ENCODE measurements at regions not wholly inside any gene's neighbourhood (a gene's known extent, or its start where the extent isn't known, plus 50 kb on each side); places are given as distances from the start of the nearest gene placed in this dataset.
A peak's percentile ranks its signal among the peaks of the same experiment; 100 is the strongest.
"Not testable (repeated sequence)": the region's sequence is repeated elsewhere in the genome, so short reads cannot be mapped to it uniquely, and the experiment has no call there.

- no peak for DNase-seq (ENCODE audit: extremely low read depth in 1 of 11, low read depth in 9 of 11, low spot score in 4 of 11)
These were observed 142.0 kb upstream of the CDH11 start for GRCh38 chr16:65263896-65264295.

GRCh38 chr16:65260746-65261145 lies 138.9 kb upstream of the CDH11 start:
- DNase-seq (ENCODE audit: extremely low read depth in 1 of 11, low read depth in 9 of 11, low spot score in 4 of 11), result no peak

- no peak for DNase-seq (ENCODE audit: extremely low read depth in 1 of 11, low read depth in 9 of 11, low spot score in 4 of 11)
These were observed 132.3 kb upstream of the CDH11 start for GRCh38 chr16:65254144-65254543.

DNA sequence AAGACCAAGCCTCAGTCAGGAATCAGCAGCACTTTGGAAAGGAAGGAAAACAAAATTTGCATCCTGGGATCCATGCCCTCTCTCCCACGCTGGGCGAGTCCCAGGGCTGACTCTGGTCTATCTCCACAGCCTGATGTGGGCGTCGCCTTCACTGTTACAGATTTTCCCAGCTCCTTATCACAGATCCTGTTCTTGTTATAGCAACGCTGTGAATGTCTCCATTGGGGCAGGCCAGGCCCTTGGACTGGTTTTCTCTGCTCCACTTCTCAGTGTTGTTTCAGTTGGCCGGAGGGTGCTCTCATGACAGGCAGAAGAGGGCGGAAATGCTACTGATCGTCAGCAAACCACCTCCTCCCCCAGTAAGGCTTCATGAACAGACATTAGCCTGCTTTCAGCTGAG lies 127.9 kb upstream of the CDH11 start:
- peak in 7 of 11 donors; percentile 2 to 11 (median 10) for DNase-seq (ENCODE audit: extremely low read depth in 1 of 11, low read depth in 9 of 11, low spot score in 4 of 11)

- no peak for DNase-seq (ENCODE audit: extremely low read depth in 1 of 11, low read depth in 9 of 11, low spot score in 4 of 11)
These were observed 122.9 kb upstream of the CDH11 start for GRCh38 chr16:65244787-65245186.

- DNase-seq (ENCODE audit: extremely low read depth in 1 of 11, low read depth in 9 of 11, low spot score in 4 of 11), result no peak
These were observed 113.7 kb upstream of the CDH11 start for GRCh38 chr16:65235339-65236177.

DNA sequence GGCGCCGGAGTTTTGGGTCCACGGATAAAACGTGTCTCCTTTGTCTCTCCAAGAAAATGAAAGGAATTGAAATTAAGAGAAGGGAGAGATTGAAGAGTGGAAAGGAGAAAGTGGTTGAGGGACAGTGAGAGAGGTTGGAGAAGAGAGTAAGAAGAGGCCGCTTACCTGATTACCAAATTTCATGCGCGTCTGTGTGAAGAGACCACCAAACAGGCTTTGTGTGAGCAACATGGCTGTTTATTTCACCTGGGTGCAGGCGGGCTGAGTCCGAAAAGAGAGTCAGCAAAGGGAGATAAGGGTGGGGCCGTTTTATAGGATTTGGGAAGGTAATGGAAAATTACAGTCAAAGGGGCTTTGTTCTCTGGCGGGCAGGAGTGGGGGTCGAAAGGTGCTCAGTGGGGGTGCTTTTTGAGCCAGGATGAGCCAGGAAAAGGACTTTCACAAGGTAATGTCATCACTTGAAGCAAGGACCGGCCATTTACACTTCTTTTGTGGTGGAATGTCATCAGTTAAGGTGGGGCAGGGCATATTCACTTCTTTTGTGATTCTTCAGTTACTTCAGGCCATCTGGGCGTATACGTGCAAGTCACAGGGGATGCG lies 113.0 kb upstream of the CDH11 start:
- DNase-seq (ENCODE audit: extremely low read depth in 1 of 11, low read depth in 9 of 11, low spot score in 4 of 11), result not testable (repeated sequence)

DNA sequence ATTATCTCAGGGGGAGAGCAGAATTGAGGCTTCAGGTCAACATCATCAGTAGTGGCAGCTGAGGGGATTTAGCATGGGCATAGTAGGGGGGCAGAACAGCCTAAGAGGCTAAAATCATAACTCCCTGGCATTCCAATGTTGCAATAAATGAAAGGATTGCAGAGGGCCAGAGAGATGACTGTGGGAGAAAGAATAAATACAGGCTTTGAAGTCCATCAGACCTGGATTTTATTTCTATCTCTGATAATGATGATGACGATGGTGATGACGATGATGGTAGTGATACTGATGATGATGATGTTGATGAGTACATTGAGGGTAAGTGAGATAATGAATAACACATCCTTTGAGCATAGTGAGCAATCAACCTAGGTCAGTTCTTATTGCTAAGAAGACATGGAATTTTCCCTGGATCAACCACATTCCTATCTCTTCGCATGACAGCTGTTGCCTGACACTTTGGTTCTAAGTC lies 107.4 kb upstream of the CDH11 start:
- no peak for DNase-seq (ENCODE audit: extremely low read depth in 1 of 11, low read depth in 9 of 11, low spot score in 4 of 11)

- DNase-seq (ENCODE audit: extremely low read depth in 1 of 11, low read depth in 9 of 11, low spot score in 4 of 11), result no peak
These were observed 105.4 kb upstream of the CDH11 start for GRCh38 chr16:65227150-65227835.

DNA sequence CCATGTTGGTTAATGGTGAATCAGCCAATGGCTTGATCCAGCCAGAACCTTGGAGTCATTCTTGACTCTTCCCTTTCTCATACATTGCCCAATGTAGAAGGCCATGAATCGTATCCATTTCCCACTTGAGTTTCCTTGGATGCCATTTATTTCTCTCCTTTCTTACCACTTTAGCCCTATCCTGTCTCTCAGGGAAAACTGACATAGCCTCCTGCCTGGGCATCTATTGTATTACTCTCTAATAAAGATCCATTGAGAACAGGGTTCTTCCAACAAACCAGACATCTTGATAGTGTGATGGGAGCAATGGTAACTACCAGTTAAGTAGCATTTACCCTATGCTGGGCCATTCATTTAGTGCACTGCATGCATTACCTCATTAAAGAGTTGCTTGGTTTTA lies 104.2 kb upstream of the CDH11 start:
- no peak for DNase-seq (ENCODE audit: extremely low read depth in 1 of 11, low read depth in 9 of 11, low spot score in 4 of 11)

- DNase-seq (ENCODE audit: extremely low read depth in 1 of 11, low read depth in 9 of 11, low spot score in 4 of 11), result no peak
These were observed 103.6 kb upstream of the CDH11 start for GRCh38 chr16:65225488-65225887.

- DNase-seq (ENCODE audit: extremely low read depth in 1 of 11, low read depth in 9 of 11, low spot score in 4 of 11), result no peak
These were observed 103.1 kb upstream of the CDH11 start for GRCh38 chr16:65224994-65225393.

GRCh38 chr16:65224471-65224870 lies 102.6 kb upstream of the CDH11 start:
- no peak for DNase-seq (ENCODE audit: extremely low read depth in 1 of 11, low read depth in 9 of 11, low spot score in 4 of 11)

DNA sequence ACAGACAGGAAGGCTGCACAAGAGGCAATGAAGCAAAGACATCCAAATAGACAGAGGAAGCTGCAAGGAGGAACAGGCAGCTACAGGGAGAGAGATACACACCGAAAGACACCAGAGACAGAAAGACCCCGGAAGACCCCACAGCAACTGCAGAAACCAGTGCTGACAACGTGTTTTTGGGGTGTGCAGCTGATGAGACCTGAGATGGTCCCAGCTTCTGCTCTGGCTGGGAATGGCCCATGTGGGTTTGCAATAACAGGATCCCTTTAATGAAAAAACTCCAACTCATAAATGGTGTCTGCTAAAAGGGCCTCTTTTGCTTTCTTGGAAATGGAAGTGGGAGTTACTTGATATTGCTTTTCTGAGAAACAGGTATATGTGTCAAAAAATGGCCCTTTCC lies 101.5 kb upstream of the CDH11 start:
- DNase-seq (ENCODE audit: extremely low read depth in 1 of 11, low read depth in 9 of 11, low spot score in 4 of 11), result no peak

GRCh38 chr16:65222536-65222935 lies 100.7 kb upstream of the CDH11 start:
- DNase-seq (ENCODE audit: extremely low read depth in 1 of 11, low read depth in 9 of 11, low spot score in 4 of 11), result no peak

DNA sequence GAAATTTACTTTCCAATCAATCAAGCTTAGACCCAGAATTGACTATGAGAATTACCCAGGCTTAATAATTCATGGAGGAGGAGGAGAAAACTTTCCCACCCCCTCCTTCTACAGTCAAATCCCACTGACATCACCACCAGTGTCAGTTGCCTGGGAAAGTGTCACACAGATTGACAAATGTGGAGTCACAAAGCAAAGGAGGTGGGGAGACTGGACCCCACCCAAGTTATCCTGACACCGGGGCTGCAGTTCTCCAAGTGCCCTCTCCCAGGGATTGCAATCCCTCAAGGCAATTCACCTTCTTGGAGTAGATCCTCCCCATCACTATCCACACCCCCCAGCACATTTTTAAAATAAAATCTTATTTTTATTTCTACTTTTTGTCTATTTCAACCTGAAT lies 100.2 kb upstream of the CDH11 start:
- no peak for DNase-seq (ENCODE audit: extremely low read depth in 1 of 11, low read depth in 9 of 11, low spot score in 4 of 11)

DNA sequence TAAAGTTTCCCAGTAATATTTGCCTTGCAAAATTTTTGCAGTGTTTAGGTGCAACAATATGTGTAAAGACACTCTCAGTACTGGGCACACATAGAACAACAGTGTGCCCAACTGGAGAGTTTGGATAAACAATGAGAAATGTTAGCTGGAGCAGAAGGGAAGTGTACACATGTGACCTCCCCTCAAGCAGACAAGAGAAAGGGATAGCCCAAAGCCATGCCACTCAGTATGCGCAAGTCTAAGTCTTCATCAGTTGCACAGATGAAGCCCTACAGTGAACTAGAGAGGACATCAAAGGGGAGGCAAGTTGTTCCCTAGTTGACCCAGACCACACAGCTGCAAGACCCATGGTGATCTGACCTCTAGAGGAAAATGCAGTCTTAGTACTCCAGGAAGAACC lies 97.9 kb upstream of the CDH11 start:
- no peak for DNase-seq (ENCODE audit: extremely low read depth in 1 of 11, low read depth in 9 of 11, low spot score in 4 of 11)

DNA sequence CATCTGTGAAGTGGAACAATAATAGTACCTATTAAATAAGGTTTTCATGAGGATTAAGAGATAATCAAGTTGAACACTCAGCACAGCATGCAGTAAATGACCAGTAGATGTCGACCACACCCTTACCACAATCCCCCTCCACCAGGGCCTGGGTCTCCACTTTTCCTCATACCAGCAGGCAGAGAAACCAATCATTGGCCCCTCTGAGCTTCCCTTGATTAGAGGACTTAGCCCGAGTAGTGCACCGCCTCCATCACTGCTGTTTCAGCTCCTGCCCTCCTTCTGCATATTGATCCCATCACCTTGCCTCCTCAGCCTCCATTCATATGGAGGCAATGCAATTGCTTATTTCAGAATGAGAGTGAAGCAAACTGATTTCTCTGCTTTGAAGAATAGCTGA lies 96.5 kb upstream of the CDH11 start:
- no peak for DNase-seq (ENCODE audit: extremely low read depth in 1 of 11, low read depth in 9 of 11, low spot score in 4 of 11)

- no peak for DNase-seq (ENCODE audit: extremely low read depth in 1 of 11, low read depth in 9 of 11, low spot score in 4 of 11)
These were observed 92.2 kb upstream of the CDH11 start for GRCh38 chr16:65213866-65214595.

- no peak for DNase-seq (ENCODE audit: extremely low read depth in 1 of 11, low read depth in 9 of 11, low spot score in 4 of 11)
These were observed 90.9 kb upstream of the CDH11 start for GRCh38 chr16:65212791-65213190.

Measured in renal cortex interstitium (tissue), 11 donors.